ENCODE measurements at regions not wholly inside any gene's neighbourhood (a gene's known extent, or its start where the extent isn't known, plus 50 kb on each side); places are given as distances from the start of the nearest gene placed in this dataset.

- Histone ChIP-seq H3K4me3 (no peak overlapping the region), H3K36me3 (no peaks in the 10 kb centered on the region), H3K4me1 (no peaks in the 10 kb centered on the region), H3K27me3 (no peaks in the 10 kb centered on the region), H3K27ac (no peak overlapping the region), H3K9me3 (no peaks in the 10 kb centered on the region)
- no peak for DNase-seq
- WGBS, 2 donors: 75 to 82% methylated on average over 4 to 5 of the region's 5 CpGs
- intact Hi-C loops (cut with DNase I): no loop called here
- no peak for TF ChIP-seq POLR2A (IDR thresholded peaks at IDR 0.05)
- no peak for TF ChIP-seq CTCF (IDR thresholded peaks at IDR 0.05)
These were observed 431.4 kb downstream of the PDCD6IP start for GRCh38 chr3:34229876-34230275.

GRCh38 chr3:34235096-34235495, 436.7 kb downstream of the PDCD6IP start:
- H3K36me3 ChIP-seq: no peaks in the 10 kb centered on the region
- intact Hi-C loops (cut with DNase I): no loop called here
- H3K9me3 ChIP-seq: no peaks in the 10 kb centered on the region
- WGBS, 2 donors: 66% methylated on average over 2 of the region's 2 CpGs
- TF ChIP-seq POLR2A (IDR thresholded peaks at IDR 0.05): no peak
- no peak for TF ChIP-seq CTCF (IDR thresholded peaks at IDR 0.05)
- no peaks in the 10 kb centered on the region for H3K4me1 ChIP-seq
- no peak for DNase-seq
- no peaks in the 10 kb centered on the region for H3K27me3 ChIP-seq
- no peak overlapping the region for H3K27ac ChIP-seq
- H3K4me3 ChIP-seq: no peak overlapping the region

- H3K27me3 ChIP-seq: no peaks in the 10 kb centered on the region
- no peak overlapping the region for H3K27ac ChIP-seq
- no peaks in the 10 kb centered on the region for H3K36me3 ChIP-seq
- no peak for DNase-seq
- 43 to 64% methylated on average over 1 of the region's 1 CpG for WGBS, 2 donors
- intact Hi-C loops (cut with DNase I): no loop called here
- no peaks in the 10 kb centered on the region for H3K9me3 ChIP-seq
- H3K4me1 ChIP-seq: no peaks in the 10 kb centered on the region
- H3K4me3 ChIP-seq: no peak overlapping the region
- TF ChIP-seq CTCF (IDR thresholded peaks at IDR 0.05): no peak
- no peak for TF ChIP-seq POLR2A (IDR thresholded peaks at IDR 0.05)
These were observed 439.5 kb downstream of the PDCD6IP start for GRCh38 chr3:34237946-34238345.

- no peak for TF ChIP-seq POLR2A (IDR thresholded peaks at IDR 0.05)
- TF ChIP-seq CTCF (IDR thresholded peaks at IDR 0.05): no peak
- H3K27ac ChIP-seq: no peak overlapping the region
- no peaks in the 10 kb centered on the region for H3K27me3 ChIP-seq
- H3K4me1 ChIP-seq: no peaks in the 10 kb centered on the region
- 67 to 73% methylated on average over 1 of the region's 1 CpG for WGBS, 2 donors
- no peak overlapping the region for H3K4me3 ChIP-seq
- H3K36me3 ChIP-seq: no peaks in the 10 kb centered on the region
- intact Hi-C loops (cut with DNase I): no loop called here
- H3K9me3 ChIP-seq: no peaks in the 10 kb centered on the region
- DNase-seq: no peak
These were observed 440.0 kb downstream of the PDCD6IP start for GRCh38 chr3:34238407-34238806.

GRCh38 chr3:34239287-34239686, 440.9 kb downstream of the PDCD6IP start:
- intact Hi-C loops (cut with DNase I): no loop called here
- WGBS, 2 donors: 83 to 92% methylated on average over 4 of the region's 4 CpGs
- DNase-seq: no peak

More at GRCh38 chr3:34239287-34239686, 440.9 kb downstream of the PDCD6IP start:
- Histone ChIP-seq H3K4me1 (no peaks in the 10 kb centered on the region), H3K27me3 (no peaks in the 10 kb centered on the region), H3K9me3 (no peaks in the 10 kb centered on the region), H3K4me3 (no peak overlapping the region), H3K27ac (no peak overlapping the region), H3K36me3 (no peaks in the 10 kb centered on the region)
- TF ChIP-seq POLR2A (IDR thresholded peaks at IDR 0.05) (no peak), CTCF (IDR thresholded peaks at IDR 0.05) (no peak)

Measured in esophagus squamous epithelium (tissue), 5 donors.